ENCODE measurements at regions not wholly inside any gene's neighbourhood (a gene's known extent, or its start where the extent isn't known, plus 50 kb on each side); places are given as distances from the start of the nearest gene placed in this dataset.

GRCh38 chr20:39830903-39831302, 858.1 kb downstream of the MAFB start:
- Histone ChIP-seq H3K36me3 (ENCODE audit: control insufficient read depth in 2 of 4, insufficient read depth in 4 of 4, low read length in 3 of 4) (no peaks in the 10 kb centered on the region), H3K23me2 (ENCODE audit: low read depth, low read length) (no peaks in the 10 kb centered on the region), H2BK12ac (ENCODE audit: low read depth, low read length) (no peak overlapping the region), H3K4ac (replicated peaks; ENCODE audit: insufficient read length, low read depth, low read length) (no peak overlapping the region), H2AK5ac (ENCODE audit: low read depth, low read length) (no peak overlapping the region), H4K8ac (ENCODE audit: extremely low read depth, insufficient read depth, low read length) (no peak overlapping the region), H3K4me1 (replicated peaks in 1 of 4; ENCODE audit: control insufficient read depth in 3 of 4, insufficient read depth in 4 of 4, low read length in 3 of 4) (peaks cover 0 to 6% (median 3%) of the 10 kb centered on the region in 4 experiments; a peak in 4 of 7 replicates), H3K23ac (ENCODE audit: insufficient read length) (no peak overlapping the region), H3K56ac (replicated peaks; ENCODE audit: insufficient read length, low read depth, low read length) (no peak overlapping the region), H4K5ac (ENCODE audit: insufficient read length, low read depth, low read length) (no peak overlapping the region), H3K9ac (replicated peaks in 1 of 4; ENCODE audit: extremely low read depth in 1 of 4, low read depth in 3 of 4, low read length in 3 of 4) (no peak overlapping the region), H3K9me3 (ENCODE audit: insufficient read depth in 2 of 2, low read depth in 1 of 2, low read length in 1 of 2) (no peaks in the 10 kb centered on the region), H2AFZ (ENCODE audit: low read length) (no peak overlapping the region), H2BK5ac (ENCODE audit: low read depth, low read length) (no peak overlapping the region), H2BK120ac (replicated peaks; ENCODE audit: low read depth, low read length) (no peak overlapping the region), H3K18ac (ENCODE audit: extremely low read depth, low read length) (no peak overlapping the region), H4K20me1 (replicated peaks in 1 of 2; ENCODE audit: control insufficient read depth in 1 of 2, insufficient read depth in 2 of 2, low read length in 2 of 2) (no peaks in the 10 kb centered on the region), H3K4me3 (ENCODE audit: extremely low read depth in 1 of 4, insufficient read depth in 2 of 4, low read depth in 3 of 4, low read length in 4 of 4) (no peak overlapping the region), H3K79me2 (ENCODE audit: control insufficient read depth in 1 of 2, insufficient read depth in 2 of 2, low read length in 2 of 2) (no peaks in the 10 kb centered on the region), H2BK20ac (ENCODE audit: low read length) (no peak overlapping the region), H4K91ac (replicated peaks; ENCODE audit: insufficient read length, low read length) (no peak overlapping the region), H3K14ac (ENCODE audit: insufficient read length) (no peak overlapping the region), H3K27me3 (replicated peaks in 1 of 4; ENCODE audit: control insufficient read depth in 3 of 4, extremely low read depth in 1 of 4, insufficient read depth in 3 of 4, low read length in 3 of 4) (no peaks in the 10 kb centered on the region), H3K4me2 (ENCODE audit: insufficient read depth in 1 of 2, low read depth in 2 of 2, low read length in 2 of 2) (no peak overlapping the region), H2BK15ac (ENCODE audit: low read length) (no peak overlapping the region), H3K79me1 (ENCODE audit: low read depth, low read length) (no peaks in the 10 kb centered on the region), H3K27ac (ENCODE audit: low read depth, low read length) (no peak overlapping the region)
- TF ChIP-seq TAF1 (IDR thresholded peaks at IDR 0.05; ENCODE audit: low read depth, low read length) (no peak), RFX5 (IDR thresholded peaks at IDR 0.05; ENCODE audit: borderline replicate concordance, low read depth, low read length) (no peak), BACH1 (IDR thresholded peaks at IDR 0.05; ENCODE audit: low read length) (no peak), KDM5A (IDR thresholded peaks at IDR 0.05; ENCODE audit: low read length) (no peak), SIX5 (IDR thresholded peaks at IDR 0.05; ENCODE audit: low read depth, low read length) (no peak), ZNF274 (IDR thresholded peaks at IDR 0.05; ENCODE audit: borderline replicate concordance, extremely low read depth, low read length) (no peak)
- CTCF ChIA-PET (ENCODE audit: partially characterized antibody): interaction anchor here (1.3 to 3.6 kb wide), 7 partner anchors 13 to 736 kb away, joined by 3 to 36 read pairs (median 6); no protein-coding TSS in a partner anchor
- POLR2A ChIA-PET (ENCODE audit: partially characterized antibody): interaction anchor here (0.5 kb wide), 1 partner anchor 487 kb away, joined by 3 read pairs; no protein-coding TSS in a partner anchor
- no peak for FAIRE-seq
- WGBS, 2 experiments (ENCODE audit: extremely low coverage in 1 of 2, insufficient coverage in 1 of 2, insufficient read length in 1 of 2, insufficient replicate concordance in 2 of 2, low coverage in 1 of 2, low lambda C conversion rate in 2 of 2, missing lambda C conversion rate in 1 of 2): 91% methylated on average over 2 of the region's 2 CpGs; no CpG with 5 or more reads in 1 of the 2 experiments
- DNase-seq (ENCODE audit: low read depth in 1 of 2, low spot score in 2 of 2): no peak
